Keratinocyte (primary cell): ENCODE measurements at regions not wholly inside any gene's neighbourhood (a gene's known extent, or its start where the extent isn't known, plus 50 kb on each side); places are given as distances from the start of the nearest gene placed in this dataset.

Source experiments
- DNase-seq: peaks from one replicate; pipeline ENCODE4 v3.0.0-alpha.2; 2011; ENCODE audit warnings: low read depth, missing footprints, low spot score
- FAIRE-seq: peaks from 2 replicates; lab custom pipeline; 2011; peaks lifted over from hg19 to GRCh38; lab: Jason Lieb, UNC
- H2AFZ ChIP-seq: 2 replicates; pipeline ENCODE4 v1.6.0; 2012; ENCODE audit warnings: low read length, control low read depth, inconsistent platforms; ENCODE audit not compliant: control insufficient read depth
- H3K27ac ChIP-seq: 2 replicates; pipeline ENCODE4 v1.5.1; 2011; ENCODE audit warnings: low read length; ENCODE audit not compliant: control insufficient read depth, insufficient read depth
- H3K27me3 ChIP-seq: 3 replicates; pipeline ENCODE4 v1.6.0; 2011; ENCODE audit warnings: low read length; ENCODE audit not compliant: control insufficient read depth, insufficient read depth; ENCODE audit errors: extremely low read depth
- H3K36me3 ChIP-seq, 2 experiments: 2 replicates in 1 of 2; 3 replicates in 1 of 2; pipeline ENCODE4 v1.5.1; 2011; ENCODE audit warnings: low read length in 2 of 2, mild to moderate bottlenecking in 1 of 2; ENCODE audit not compliant: control insufficient read depth in 2 of 2, insufficient read depth in 2 of 2; ENCODE audit errors: extremely low read depth in 1 of 2
- H3K4me1 ChIP-seq: 3 replicates; pipeline ENCODE4 v1.5.1; 2011; ENCODE audit warnings: low read length; ENCODE audit not compliant: control insufficient read depth, insufficient read depth; ENCODE audit errors: extremely low read depth
- H3K4me2 ChIP-seq: 3 replicates; pipeline ENCODE4 v1.6.0; 2011; ENCODE audit warnings: low read depth, low read length; ENCODE audit not compliant: control insufficient read depth, insufficient read depth; ENCODE audit errors: extremely low read depth
- H3K4me3 ChIP-seq, 3 experiments: fragments of 200-600 bp in 1 of 3; sonication (generic) in 1 of 3; 2 replicates in 2 of 3; 3 replicates in 1 of 3; pipeline ENCODE4 v1.5.1; 2011 to 2016; ENCODE audit warnings: low read length in 3 of 3, mild to moderate bottlenecking in 3 of 3, control low read depth in 2 of 3, inconsistent platforms in 1 of 3, low read depth in 1 of 3, mixed read lengths in 1 of 3, mixed run types in 1 of 3, moderate library complexity in 1 of 3; ENCODE audit not compliant: control insufficient read depth in 2 of 3, insufficient read depth in 2 of 3; ENCODE audit errors: extremely low read depth in 1 of 3
- H3K79me2 ChIP-seq: 2 replicates; pipeline ENCODE4 v1.6.0; 2012; ENCODE audit warnings: low read length; ENCODE audit not compliant: control insufficient read depth, insufficient read depth
- H3K9ac ChIP-seq: 3 replicates; pipeline ENCODE4 v1.6.0; 2011; ENCODE audit warnings: low read length; ENCODE audit not compliant: control insufficient read depth, insufficient read depth; ENCODE audit errors: extremely low read depth
- H3K9me1 ChIP-seq: 3 replicates; pipeline ENCODE4 v1.6.0; 2011; ENCODE audit warnings: low read length; ENCODE audit not compliant: control insufficient read depth, insufficient read depth; ENCODE audit errors: extremely low read depth
- H3K9me3 ChIP-seq: 2 replicates; pipeline ENCODE4 v1.5.1; 2012; ENCODE audit warnings: low read depth, low read length; ENCODE audit not compliant: control insufficient read depth
- H4K20me1 ChIP-seq: 3 replicates; pipeline ENCODE4 v1.6.0; 2011; ENCODE audit warnings: low read length; ENCODE audit not compliant: control insufficient read depth, insufficient read depth; ENCODE audit errors: extremely low read depth
- CTCF ChIP-seq, 3 experiments: IDR thresholded peaks in 1 of 3; conservative IDR thresholded peaks in 1 of 3; optimal IDR thresholded peaks in 1 of 3; 2 replicates in 2 of 3; 3 replicates in 1 of 3; pipeline versions ENCODE3 to v1.5.1; 2011; ENCODE audit warnings: low read length in 3 of 3, mild to moderate bottlenecking in 3 of 3, moderate library complexity in 2 of 3, control low read depth in 1 of 3, inconsistent platforms in 1 of 3; ENCODE audit not compliant: insufficient read depth in 2 of 3; ENCODE audit errors: extremely low read depth in 1 of 3
- EZH2 ChIP-seq: IDR thresholded peaks from one replicate; pipeline ENCODE4 v1.6.1; 2012; ENCODE audit warnings: inconsistent platforms, mild to moderate bottlenecking, low read length, moderate library complexity
- dilution Hi-C: fragments of 300-500 bp; cut with MboI; formaldehyde crosslinking; loops from one replicate; pipeline ENCODE4 v1.7.0; 2020; ENCODE audit warnings: low sequenced_read_pairs; ENCODE audit not compliant: extremely low pct_ligation_motif_present

- H3K36me3 ChIP-seq: no peaks in the 10 kb centered on the region
- H3K9ac ChIP-seq: no peak overlapping the region
- H3K27me3 ChIP-seq: no peaks in the 10 kb centered on the region
- H3K9me1 ChIP-seq: no peaks in the 10 kb centered on the region
- dilution Hi-C loops: no loop called here
- no peak overlapping the region for H3K27ac ChIP-seq
- peaks cover 2% of the 10 kb centered on the region for H3K9me3 ChIP-seq
- no peak overlapping the region for H3K4me2 ChIP-seq
- FAIRE-seq (no peak), DNase-seq (no peak)
- TF ChIP-seq EZH2 (no peak), CTCF (optimal IDR thresholded peaks at IDR 0.05 in 1 of 3, IDR thresholded peaks at IDR 0.05 in 1 of 3, conservative IDR thresholded peaks at IDR 0.05 in 1 of 3; ENCODE audit: extremely low read depth in 1 of 3, insufficient read depth in 2 of 3, low read length in 3 of 3) (no peak)
- H2AFZ ChIP-seq: no peak overlapping the region
- H4K20me1 ChIP-seq: no peaks in the 10 kb centered on the region
- H3K4me3 ChIP-seq: no peak overlapping the region
- H3K4me1 ChIP-seq: no peaks in the 10 kb centered on the region
- no peaks in the 10 kb centered on the region for H3K79me2 ChIP-seq
Measured at GRCh38 chr22:48558016-48558415, 1269.7 kb downstream of the BRD1 start.

- H3K4me1 ChIP-seq: no peaks in the 10 kb centered on the region
- H2AFZ ChIP-seq: no peak overlapping the region
- no peaks in the 10 kb centered on the region for H3K9me1 ChIP-seq
- H3K4me2 ChIP-seq: no peak overlapping the region
- peaks cover 2% of the 10 kb centered on the region for H3K9me3 ChIP-seq
- no peaks in the 10 kb centered on the region for H3K79me2 ChIP-seq
- no peaks in the 10 kb centered on the region for H4K20me1 ChIP-seq
- H3K27me3 ChIP-seq: no peaks in the 10 kb centered on the region
- H3K4me3 ChIP-seq: no peak overlapping the region
- H3K27ac ChIP-seq: no peak overlapping the region
- no peaks in the 10 kb centered on the region for H3K36me3 ChIP-seq
- FAIRE-seq (no peak), DNase-seq (no peak)
- dilution Hi-C loops: no loop called here
- no peak for TF ChIP-seq CTCF (optimal IDR thresholded peaks at IDR 0.05 in 1 of 3, IDR thresholded peaks at IDR 0.05 in 1 of 3, conservative IDR thresholded peaks at IDR 0.05 in 1 of 3; ENCODE audit: extremely low read depth in 1 of 3, insufficient read depth in 2 of 3, low read length in 3 of 3)
- TF ChIP-seq EZH2: no peak
- no peak overlapping the region for H3K9ac ChIP-seq
Measured at GRCh38 chr22:48557473-48557872, 1270.2 kb downstream of the BRD1 start.
